ENCODE measurements at regions not wholly inside any gene's neighbourhood (a gene's known extent, or its start where the extent isn't known, plus 50 kb on each side); places are given as distances from the start of the nearest gene placed in this dataset.
A peak's percentile ranks its signal among the peaks of the same experiment; 100 is the strongest.
"Not testable (repeated sequence)": the region's sequence is repeated elsewhere in the genome, so short reads cannot be mapped to it uniquely, and the experiment has no call there.

DNA sequence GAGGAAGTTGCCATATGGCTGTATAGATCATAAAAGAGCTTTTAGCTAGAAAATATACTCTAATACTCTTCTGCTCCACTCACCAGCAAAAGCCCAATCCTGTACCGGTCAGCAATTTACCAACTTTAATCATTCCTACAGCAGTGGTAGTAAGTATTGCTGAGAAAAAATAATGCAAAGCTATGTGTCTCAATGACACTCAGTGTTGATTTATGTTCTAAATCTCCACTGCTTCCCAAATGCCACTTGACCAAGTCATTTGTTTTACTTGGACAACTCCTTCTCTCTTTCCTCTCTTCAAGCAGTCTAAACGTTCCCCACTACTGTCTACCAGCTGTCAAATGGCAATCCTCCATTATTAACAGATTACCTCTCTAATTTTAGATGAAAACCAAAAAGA, 201.8 kb upstream of the GK2 start:
- DNase-seq (ENCODE audit: low read depth in 2 of 2), result no peak

DNA sequence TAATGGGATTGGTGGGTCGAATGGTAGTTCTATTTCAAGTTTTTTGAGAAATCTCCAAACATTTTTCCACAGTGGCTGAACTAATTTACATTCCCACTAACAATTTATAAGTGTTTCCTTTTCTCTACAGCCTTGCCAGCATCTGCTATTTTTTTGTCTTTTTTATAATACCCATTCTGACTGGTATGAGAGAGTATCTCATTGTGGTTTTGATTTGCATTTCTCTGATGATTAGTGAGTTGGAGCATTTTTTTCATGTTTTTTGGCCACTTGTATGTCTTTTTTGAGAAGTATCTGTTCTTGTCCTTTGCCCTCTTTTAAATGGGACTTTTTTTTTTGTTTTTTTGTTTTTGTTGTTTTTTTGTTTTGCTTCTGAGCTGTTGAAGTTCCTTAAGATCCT, 200.0 kb upstream of the GK2 start:
- no peak for DNase-seq (ENCODE audit: low read depth in 2 of 2)

DNA sequence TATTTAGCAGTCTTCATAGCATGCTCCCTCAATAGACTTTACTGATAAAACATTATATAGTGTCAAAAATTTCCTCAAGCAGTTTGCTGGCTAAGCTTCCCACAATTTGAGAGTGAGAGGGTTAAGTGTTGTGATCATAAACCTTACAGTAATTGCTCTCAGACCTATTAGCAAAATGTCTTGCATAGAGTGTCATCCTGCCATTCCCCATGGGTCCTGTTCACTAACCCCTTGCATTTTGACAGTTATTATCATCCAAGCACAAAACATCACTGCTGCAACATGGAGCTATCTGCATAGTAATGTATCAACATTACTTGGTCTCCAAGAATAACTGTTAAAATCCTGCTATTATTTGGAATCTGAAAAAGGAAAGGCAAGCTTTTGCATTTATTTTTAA, 196.1 kb upstream of the GK2 start:
- no peak for DNase-seq (ENCODE audit: low read depth in 2 of 2)

DNA sequence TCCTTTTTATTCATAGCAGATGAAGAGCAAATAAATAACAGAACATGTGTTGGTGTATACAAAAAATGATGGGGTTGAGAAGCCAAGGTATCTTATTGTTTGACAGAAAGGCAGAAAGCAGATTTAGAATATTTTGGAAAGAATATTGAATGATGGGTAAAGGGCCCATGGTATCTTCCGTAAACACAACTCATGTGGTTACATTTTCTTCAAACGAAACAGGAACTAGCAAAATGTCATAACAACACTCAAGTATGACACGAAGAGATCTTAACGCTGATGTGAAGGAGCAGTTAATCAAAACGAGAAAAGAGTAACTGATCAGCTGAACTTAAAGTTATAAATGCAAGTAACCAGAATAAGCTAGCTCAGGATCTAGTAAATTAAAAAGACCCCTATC, 195.7 kb upstream of the GK2 start:
- no peak for DNase-seq (ENCODE audit: low read depth in 2 of 2)

DNA sequence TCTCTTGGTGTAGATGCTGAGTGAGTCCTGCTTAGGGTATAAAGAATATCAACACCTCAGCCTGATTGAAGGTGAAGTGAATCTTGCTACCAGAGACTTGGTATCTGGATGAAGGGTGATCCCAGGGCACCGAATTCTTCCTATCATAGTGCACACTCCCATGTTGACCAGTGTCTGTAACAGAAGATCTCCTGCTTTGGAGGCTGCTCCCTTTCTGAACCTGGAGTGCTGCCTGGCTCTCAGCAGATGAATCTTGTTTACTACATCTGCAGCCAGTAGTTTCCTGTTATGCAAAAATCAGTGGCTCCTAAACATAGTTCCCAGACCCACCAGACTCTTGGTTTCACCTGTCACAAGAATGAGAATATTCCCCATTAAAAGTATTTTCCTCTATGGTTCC, 191.7 kb upstream of the GK2 start:
- no peak for DNase-seq (ENCODE audit: low read depth in 2 of 2)

DNA sequence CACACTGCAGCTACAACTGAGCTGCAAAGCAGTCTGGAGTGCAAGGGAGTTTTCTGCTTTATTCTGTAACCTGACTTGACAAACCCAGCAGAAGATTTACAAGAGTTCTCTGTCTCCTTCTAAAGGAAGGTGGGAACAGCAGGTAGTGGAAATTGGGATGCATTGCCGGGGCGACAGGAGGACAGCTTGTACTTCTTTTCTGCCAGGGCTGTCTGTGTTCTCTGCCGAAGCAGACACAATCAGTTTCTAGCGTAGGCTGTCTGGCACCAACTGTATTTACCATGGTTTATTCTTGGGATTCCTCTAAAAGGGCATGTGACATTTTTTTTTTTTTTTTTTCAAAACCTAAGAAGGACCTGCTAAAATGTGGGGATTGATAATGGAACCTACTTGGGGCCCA, 190.8 kb upstream of the GK2 start:
- DNase-seq (ENCODE audit: low read depth in 2 of 2), result no peak

DNA sequence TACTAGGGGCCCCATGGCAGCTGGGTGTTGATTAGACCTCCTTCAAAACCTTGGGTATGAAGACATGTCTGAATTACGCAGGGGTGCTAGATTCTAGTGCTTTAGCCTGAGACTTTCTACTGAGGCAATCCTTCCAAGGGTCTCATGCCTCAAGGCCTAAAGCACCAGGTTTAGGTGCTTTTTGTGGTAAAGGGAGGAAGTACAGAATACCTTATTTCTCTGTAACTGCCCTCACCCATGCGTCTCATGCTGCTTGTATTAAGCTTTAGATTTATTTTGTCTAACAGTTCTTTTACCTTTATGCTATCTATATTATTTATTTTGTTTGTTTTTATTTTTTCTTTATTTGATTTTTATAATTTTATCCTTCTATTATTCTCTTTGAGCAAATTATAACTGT, 190.2 kb upstream of the GK2 start:
- no peak for DNase-seq (ENCODE audit: low read depth in 2 of 2)

DNA sequence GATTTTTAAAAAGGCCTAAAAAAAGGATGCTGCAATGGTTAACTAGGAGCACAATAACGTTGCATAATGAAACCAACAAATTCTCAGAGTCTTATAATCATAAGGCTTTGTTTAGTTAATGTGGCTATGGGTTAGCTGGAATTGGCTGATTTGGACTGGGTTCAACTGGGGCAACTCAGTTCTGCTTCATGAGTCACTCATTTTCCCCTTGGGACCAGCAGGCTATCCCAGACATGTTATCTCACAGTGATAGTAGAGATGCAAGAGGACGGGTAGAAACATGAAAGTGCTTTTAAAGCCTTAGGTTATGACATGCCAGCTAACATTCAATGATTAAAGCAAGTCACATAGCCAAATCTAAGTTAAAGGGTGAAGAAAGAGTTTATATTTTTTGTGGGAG, 189.2 kb upstream of the GK2 start:
- peak; percentile 56 to 63 for DNase-seq (ENCODE audit: low read depth in 2 of 2)

DNA sequence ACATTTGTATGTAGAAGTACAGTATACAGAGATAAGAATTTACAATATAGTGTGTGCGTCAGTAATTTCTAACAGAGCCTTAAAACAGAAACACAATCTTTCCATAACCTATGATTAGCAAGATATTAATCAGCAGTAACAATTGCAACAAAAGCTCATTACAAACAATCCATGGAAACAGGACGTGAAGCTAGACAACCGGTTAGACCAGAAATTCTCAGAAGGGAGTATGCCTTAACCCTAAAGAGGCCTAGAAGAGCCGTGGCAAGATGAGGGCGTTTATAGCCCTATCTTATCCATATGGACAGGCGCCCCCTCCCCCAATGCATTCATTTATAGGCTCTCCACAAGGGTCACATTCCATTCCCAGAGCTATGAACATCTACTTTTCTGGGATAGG, 184.2 kb upstream of the GK2 start:
- DNase-seq (ENCODE audit: low read depth in 2 of 2), result not testable (repeated sequence)

DNA sequence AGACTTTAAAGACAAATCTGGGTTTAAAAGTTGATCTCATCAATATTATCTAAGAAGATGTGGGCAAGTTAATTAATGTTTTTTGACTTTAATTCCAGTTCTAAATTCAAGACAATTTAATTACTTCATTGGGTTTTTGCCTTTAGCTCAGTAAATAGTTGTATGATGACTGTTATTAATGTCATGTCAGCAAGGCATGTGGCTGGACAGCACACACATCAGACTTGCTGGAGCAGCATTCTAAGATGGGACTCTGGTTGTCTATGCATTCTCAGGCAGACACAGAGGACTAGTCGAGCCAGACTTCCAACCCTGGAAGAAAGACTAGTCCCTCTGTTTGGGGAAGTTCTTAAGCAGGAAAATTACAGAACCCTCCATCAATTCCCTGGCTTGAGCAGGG, 180.7 kb upstream of the GK2 start:
- DNase-seq (ENCODE audit: low read depth in 2 of 2), result no peak

DNA sequence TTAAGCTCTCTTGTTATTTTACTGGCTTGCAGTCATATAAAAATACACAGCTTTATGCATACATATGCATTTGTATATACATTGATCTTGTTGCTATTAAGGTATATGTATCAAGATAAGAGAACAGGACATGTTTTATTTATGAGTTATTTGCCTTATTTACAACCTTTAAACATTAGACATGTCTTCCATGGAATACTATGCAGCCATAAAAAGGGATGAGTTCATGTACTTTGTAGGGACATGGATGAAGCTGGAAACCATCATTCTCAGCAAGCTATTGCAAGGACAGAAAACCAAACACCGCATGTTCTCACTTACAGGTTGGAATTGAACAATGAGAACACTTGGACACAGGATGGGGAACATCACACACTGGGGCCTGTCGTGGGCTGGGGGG, 179.2 kb upstream of the GK2 start:
- DNase-seq (ENCODE audit: low read depth in 2 of 2), result not testable (repeated sequence)

DNA sequence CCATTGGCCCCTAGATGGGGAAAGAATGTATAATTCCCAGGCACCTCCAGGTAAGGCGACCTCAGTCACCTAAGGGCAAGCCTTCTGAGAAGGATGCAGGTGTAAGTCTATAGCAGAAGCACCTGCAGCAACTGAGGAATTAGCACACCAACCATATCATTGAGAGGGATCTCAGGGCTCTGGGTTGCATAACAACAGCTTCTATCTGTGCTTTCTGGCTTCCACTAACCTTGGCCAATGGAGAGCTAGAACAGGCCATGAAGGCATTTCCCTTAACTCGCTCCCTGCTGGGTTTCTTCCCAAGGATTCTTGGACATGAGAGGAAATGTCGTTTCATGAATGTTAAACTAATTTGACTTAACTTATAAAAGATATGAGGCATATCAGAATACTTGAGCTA, 177.8 kb upstream of the GK2 start:
- no peak for DNase-seq (ENCODE audit: low read depth in 2 of 2)

DNA sequence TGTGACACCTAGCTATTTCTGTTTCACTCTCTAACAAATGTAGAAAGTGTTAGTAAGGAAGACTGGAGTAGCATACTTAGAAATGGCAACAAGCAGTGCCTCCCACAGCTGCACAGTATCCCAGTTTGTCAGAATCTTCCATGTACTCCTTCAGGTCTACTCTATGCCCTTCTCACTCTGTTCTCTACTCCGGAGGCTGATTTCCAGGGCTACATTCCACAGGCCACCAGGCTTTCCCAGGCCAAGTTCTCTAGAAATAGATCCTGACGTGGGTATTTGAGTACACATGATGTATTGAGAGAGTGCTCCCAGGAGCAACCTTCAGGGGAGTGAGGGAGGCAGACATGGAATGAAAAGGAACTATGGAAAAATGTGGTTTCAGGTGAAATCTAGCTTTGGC, 177.3 kb upstream of the GK2 start:
- no peak for DNase-seq (ENCODE audit: low read depth in 2 of 2)

DNA sequence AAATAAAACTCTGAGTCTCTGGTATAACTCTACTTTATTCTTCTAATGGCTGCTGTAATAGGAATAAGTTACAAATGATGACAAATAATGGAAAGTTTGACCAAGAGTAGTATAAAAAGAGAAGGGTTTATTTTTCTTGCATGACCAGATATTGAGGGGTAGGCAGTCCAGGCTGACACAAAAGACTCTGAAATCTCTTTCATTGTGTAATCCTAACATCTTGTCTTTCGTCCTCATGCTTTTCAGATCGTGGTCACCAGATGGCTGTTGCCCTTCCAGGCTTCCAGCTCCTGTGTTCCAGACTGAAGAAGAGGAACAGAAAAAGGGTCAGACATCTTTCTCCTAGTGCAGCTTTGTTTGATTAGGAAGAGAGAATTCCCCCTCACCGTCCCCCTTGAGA, 176.9 kb upstream of the GK2 start:
- no peak for DNase-seq (ENCODE audit: low read depth in 2 of 2)

DNA sequence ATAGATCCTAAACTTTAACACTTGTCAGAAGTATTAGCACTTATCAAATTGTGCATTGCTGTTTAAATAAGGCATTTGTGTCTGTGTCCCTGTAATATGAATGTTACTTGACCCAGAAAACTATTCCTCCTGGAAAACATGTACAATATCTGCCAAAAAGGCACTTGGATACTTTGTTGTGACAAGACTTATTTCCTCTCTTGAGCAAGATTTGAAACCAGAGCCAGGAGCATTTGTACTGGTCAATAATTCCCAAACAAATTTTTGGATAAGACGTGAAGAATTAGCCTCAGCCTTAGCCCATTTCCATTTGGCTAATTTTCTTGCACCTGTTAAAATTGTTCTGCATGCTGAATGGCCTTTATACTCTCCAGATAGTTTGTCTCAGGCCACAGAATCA, 176.3 kb upstream of the GK2 start:
- no peak for DNase-seq (ENCODE audit: low read depth in 2 of 2)

DNA sequence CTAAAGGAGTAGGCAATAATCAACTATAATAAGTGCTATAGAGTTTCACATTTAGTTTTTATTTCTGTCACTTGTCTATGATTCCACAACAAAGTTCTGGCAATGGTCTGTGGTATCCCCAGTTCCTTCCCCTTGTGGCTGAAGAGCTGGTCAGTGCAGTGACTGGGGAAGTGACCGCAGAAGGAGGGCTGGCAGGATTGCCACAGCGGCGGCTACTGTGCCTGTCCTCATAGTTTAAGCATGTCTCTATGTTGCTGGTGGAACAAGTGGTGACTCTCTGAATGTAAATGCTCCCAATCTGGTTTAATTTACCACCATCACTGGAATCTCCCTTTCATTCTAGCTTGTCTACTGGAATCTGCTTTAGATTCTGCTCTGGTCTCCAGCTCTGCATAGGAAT, 170.6 kb upstream of the GK2 start:
- no peak for DNase-seq (ENCODE audit: low read depth in 2 of 2)

DNA sequence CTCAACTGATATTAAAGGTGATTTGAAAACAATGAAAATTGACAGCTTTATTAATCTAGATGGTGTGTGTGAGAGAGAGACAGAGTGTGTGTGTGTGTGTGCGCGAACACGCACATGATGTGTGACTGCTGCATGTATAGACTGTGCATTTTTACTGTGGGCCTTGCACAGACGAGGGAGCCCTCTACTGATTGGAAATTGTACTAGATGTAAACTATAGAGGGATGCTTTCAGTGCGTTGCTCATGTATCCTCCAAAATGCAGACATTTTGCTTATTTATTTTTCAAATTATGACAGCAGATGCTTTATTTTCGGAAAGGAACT, 168.4 kb upstream of the GK2 start:
- peak; percentile 26 to 30 for DNase-seq (ENCODE audit: low read depth in 2 of 2)

DNA sequence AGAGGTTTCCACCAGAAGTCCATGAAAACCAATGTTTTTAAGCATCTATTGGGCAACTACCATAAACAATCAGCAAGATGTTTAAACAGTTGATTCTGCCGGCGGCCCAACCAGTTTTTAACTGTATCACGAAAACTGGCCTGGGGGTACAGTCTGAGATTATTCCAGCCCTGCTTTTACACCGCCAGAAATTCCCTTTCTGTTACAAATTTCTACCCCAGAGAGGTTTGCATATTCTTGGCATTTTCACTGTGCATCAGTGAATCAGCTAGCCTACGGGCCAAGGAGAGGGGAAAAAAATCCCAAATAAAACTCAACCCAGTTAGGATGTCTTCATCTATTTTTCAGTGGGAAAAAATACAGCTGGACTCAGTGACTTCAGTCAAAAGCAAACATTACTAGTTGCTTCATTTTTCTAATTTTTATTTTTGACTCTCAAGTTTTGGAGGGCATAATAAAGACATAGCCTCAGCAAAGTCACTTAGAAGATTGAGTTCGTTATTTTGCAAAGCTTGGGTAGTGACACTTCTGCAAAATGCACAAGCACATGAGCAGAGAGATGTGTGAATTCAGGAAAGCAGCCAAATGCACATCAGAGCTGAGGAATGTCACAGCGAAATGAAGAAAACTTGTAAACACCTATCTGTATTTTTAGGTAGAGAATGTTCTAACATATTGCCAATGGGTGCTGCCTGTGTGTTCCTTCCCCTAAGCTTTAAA, 167.8 kb upstream of the GK2 start:
- no peak for DNase-seq (ENCODE audit: low read depth in 2 of 2)

DNA sequence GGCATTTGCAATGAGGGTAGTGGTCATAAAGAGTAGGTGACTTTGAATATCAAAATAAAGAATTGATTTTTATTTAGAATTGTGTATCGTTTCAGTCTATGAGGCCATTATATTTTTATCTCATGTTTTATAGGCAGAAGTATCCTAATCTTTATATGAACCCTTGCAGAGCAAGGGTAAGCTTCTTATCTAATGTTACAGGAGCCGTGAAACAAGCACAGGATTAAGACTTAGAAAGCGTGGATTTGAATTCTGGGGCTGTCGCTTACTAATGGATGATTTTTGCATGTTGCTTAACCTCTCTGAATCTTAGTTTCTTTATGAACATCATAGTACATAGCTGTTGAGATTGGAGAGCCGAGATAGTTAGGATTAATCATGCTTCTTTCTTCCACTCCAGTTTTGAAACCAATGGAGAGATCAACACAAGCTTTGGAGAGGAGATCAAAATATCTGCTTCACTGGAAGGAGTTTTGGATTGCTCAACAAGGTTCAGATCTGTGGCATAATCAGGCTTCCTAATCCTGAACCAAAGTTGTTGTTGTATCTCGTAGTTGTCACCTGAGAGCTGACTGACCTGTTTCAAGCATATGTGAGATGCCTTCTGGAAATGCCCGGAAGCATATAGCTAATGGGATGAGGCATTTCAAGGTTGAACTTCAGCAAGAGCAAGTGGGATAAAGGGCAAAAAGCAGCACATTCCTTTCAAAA, 166.9 kb upstream of the GK2 start:
- no peak for DNase-seq (ENCODE audit: low read depth in 2 of 2)

DNA sequence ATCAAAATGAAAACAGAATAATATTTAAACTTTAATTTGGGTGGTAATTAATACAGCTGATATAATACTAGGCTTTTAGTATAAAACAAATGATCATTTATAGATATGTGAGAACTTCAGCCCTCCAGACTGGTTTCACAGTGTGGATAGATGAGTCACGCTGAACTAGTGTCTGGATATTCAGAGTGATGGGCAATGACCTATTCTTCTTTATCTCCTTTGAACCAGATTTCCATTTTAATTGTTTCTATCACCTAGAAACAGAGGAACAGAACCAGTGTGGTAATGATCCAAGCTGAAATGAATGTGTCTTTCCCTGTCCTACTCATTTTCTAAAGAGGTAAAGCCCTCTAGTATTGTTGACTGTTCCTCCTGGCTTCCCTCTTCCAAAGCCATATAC, 155.2 kb upstream of the GK2 start:
- no peak for DNase-seq (ENCODE audit: low read depth in 2 of 2)

DNA sequence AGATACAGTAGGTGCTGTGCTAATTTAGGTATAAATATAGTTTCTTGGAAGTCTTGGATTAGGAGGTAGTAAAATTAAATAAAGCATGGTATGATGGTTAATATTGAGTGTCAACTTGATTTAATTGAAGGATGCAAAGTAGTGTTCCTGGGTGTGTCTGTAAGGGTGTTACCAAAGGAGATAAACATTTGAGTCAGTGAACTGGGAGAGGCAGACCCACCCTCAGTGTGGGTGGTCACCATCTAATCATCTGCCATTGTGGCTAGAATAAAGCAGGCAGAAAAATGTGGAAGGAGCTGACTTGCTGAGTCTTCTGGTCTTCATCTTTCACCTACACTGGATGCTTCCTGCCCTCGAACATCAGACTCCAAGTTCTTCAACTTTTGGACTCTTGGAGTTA, 153.7 kb upstream of the GK2 start:
- no peak for DNase-seq (ENCODE audit: low read depth in 2 of 2)

DNA sequence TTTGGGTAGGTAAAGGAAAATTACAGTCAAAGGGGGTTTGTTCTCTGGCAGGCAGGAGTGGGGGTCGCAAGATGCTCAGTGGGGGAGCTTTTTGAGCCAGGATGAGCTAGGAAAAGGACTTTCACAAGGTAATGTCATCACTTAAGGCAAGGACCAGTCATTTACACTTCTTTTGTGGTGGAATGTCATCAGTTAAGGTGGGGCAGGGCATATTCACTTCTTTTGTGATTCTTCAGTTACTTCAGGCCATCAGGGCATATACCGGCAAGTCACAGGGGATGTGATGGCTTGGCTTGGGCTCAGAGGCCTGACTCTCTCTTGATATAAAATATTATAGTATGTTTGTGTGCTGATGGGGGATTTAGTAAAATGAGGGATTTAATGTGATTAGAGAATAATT, 151.4 kb upstream of the GK2 start:
- DNase-seq (ENCODE audit: low read depth in 2 of 2), result not testable (repeated sequence)

DNA sequence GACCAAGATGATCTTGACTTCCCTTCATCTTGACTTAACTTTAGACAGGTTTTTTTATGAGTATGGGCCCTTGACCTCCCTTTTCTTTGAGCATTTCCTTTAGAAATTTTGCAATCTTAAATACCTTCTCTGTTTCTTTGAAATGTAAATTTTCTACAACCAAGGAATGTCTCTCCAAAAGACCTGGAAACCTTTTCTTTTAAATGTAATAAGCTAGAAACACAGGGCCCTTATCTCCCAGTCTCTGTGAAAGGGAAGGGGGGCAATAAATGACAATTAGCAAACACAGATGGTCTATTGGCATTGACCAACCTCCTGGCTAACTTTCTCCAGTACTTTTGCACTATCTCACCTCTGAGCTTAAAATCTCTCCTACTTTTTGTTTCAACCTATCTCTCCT, 144.3 kb upstream of the GK2 start:
- no peak for DNase-seq (ENCODE audit: low read depth in 2 of 2)

DNA sequence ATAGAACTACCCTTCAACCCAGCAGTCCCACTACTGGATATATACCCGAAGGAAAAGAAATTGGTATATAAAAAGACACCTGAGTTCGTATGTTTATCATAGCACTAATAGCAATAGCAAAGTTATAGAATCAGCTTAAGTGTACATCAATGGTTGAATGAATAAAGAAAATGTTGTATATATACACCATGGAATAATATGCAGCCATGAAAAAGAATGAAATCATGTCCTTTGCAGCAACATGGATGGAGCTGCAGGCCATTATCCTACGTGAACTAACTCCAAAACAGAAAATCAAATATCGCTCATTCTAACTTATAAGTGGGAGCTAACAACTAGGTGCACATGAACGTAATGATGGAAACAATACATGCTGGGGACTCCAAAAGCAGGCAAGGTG, 143.5 kb upstream of the GK2 start:
- no peak for DNase-seq (ENCODE audit: low read depth in 2 of 2)

All from fibroblast of skin of left quadriceps (primary cell).